Umbilical cord (tissue), 1 donor: ENCODE measurements at regions not wholly inside any gene's neighbourhood (a gene's known extent, or its start where the extent isn't known, plus 50 kb on each side); places are given as distances from the start of the nearest gene placed in this dataset.
"Not testable (repeated sequence)": the region's sequence is repeated elsewhere in the genome, so short reads cannot be mapped to it uniquely, and the experiment has no call there.

ENCODE experiments used
- DNase-seq: peaks from one replicate; pipeline ENCODE4 v3.0.0-alpha.2; 2015; ENCODE audit warnings: low spot score

DNA sequence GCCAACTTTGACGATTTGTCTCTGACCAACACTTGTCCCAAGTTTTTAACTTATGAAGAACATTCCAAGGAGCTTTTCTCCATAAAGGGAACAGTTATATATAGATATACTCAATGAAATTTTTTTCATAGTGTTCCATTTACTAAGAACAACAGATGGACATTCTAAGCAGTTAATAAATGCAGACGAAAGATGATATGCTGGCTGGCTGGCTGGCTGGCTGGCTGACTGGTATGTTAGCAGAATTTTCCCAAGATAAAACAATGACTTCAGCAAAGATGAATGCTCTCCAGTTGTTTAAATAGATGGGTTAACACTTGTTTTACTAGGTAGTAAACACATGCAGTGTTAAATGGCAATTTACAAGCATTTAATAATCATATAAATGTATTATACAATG is 62.2 kb downstream of the SPANXN3 start:
- DNase-seq, result peak; percentile 35

- DNase-seq, result no peak
Measured at GRCh38 chrX:143437439-143437838, 79.8 kb downstream of the SPANXN3 start.

GRCh38 chrX:143435916-143436315 is 81.4 kb downstream of the SPANXN3 start:
- no peak for DNase-seq

- DNase-seq, result peak; percentile 59
Measured at GRCh38 chrX:143429811-143430210, 87.5 kb downstream of the SPANXN3 start.

DNA sequence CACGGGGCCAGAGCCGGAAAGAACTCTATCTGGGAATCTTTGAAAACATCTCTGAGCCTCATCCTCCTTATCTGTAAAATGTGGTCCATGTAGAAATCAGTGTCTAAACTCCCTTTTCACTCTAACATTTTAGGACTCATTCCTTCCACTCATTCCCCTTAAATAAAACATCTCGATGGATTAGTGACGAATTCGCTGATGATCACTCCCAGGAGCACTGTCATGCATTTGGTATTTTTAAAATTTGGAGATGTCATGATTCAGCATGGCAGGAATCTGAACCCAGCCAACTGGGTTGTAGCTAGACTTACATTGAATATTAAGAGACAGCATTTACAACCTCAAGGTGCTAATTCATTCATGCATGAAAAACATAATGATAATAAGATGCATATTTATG is 88.1 kb downstream of the SPANXN3 start:
- DNase-seq, result peak; percentile 65

DNA sequence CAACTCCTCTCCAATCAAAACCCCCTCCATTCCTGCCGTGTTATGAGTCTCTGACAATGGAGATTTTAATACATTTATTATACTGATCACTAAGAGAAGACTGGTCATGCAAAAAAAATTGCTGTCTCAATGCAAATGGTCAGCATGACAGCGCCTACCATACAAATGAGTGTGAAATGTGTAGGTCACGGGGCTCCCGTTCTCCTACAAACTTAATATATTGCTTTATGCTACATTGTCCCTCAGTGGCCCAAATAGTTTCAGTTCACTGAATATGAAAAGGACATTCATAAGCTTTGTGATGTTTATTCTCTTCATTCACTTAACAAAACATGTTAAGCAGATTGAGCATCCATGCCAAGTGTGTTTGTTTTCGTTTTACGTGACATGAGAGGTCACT is 116.1 kb downstream of the SPANXN3 start:
- no peak for DNase-seq

DNA sequence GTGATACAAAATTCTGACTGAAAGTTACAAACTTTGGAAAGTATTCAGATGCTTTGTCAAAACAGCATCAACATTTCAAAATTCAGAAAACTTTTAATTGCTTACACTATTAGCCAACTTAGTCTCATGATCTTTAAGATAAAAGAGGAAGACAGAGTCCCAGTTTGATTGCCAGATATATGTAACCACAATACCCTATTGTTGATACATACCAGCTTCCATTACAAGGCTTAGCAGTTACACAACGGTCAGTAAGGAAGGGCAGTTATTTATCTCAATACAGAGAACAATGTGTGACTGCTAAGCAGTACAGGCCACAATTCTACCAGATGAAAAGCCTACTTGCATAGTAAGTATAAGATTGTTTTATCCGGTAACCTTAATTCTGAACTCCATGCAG is 138.4 kb downstream of the SPANXN3 start:
- DNase-seq, result no peak

- DNase-seq, result no peak
Measured at GRCh38 chrX:143363419-143363818, 153.9 kb downstream of the SPANXN3 start.

DNA sequence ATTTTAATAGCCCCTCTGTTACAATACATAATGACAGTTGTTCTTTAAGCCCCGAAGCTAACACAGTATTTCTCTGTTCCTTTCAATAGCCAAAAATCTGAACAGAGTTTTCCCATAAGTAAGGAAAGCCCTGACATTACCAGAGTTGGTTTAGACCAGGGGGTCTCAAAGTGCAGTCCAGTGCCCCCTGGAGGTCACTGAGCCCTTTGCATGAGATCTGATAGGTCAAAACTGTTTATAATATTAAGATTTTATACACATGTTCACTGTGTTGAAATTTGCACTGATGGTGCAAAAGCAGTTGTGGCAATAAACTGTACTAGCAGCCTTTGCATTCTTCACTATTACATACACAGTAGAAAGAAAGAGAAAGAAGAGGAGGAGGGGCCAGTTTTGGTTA is 177.1 kb downstream of the SPANXN3 start:
- no peak for DNase-seq

DNA sequence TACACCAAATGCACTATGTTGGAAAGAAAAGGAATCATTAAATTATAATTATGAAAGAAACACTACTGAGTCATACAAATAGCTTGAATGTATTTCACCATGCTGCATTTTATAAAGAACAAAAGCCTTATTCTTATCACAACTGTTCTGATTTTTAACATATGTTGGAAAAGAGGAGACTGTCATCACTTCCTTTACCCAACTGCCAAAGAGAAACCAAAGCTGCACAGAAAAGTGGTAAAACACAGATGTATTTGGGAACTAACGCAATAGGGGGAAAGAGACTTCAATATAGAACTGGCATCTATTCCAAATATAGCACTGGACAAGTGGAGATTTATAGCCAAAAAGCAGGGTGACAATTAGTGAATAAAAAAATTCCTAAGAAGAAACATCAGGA is 181.0 kb downstream of the SPANXN3 start:
- DNase-seq, result no peak

GRCh38 chrX:143319526-143319925 is 197.7 kb downstream of the SPANXN3 start:
- no peak for DNase-seq

DNA sequence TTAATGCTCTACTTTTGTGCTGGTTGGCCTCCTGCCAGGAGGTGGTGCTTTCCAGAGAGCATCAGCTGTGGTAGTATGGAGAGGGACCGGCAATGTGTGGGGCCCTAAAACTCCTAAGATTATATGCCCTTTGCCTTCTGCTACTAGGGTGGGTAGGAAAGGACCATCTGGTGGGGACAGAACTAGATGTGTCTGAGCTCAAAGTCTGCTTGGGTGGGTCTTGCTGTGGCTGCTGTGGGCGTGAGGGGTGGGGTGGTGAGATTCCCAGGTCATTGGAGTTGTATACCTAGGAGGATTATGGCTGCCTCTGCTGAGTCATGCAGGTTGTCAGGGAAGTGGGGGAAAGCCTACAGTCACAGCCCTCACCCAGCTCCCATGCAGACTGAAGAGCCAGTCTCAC is 198.4 kb downstream of the SPANXN3 start:
- DNase-seq, result not testable (repeated sequence)

DNA sequence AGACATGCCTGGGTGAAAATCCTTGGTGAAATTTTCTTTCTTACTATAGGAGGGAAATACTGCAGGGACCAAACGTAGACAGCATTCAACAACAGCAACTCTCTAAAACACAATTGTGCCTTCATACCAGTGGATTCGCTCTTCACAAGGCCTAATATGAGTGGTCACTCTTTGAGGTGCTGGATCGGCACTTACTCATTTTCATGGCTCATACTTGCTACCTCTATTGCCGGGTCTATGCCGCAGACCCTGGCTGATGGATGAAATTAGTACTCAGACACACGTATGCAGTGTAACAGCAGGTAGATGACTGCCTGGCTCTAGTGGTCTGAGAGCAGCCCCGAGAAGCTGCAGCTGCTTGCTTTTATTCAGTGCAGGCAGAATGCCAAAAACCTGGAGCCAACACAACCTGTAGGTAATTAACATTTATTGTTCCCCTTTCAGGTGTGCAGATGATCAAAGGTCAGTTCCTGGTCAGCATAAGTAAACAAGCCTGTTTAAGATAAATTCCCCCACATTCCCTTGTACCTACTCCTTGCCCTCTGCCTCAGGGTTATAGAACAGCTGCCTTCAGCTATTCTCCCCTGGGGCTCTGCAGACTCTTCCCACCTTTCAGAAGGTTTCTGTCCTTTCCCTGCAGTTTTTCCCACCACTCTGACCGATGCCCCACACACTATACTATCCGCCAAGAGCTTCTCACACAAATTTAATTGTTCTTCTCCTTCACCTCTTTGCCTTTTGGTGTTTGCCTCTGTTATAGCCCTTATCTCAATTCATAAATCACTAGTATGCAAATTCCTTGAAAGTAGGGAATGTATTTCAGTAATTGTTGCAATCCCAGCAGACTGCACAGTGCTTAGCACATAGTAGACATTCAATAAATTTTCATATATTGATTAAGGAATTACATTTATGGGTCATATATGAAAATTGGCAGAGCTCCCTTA is 210.0 kb downstream of the SPANXN3 start:
- no peak for DNase-seq

DNA sequence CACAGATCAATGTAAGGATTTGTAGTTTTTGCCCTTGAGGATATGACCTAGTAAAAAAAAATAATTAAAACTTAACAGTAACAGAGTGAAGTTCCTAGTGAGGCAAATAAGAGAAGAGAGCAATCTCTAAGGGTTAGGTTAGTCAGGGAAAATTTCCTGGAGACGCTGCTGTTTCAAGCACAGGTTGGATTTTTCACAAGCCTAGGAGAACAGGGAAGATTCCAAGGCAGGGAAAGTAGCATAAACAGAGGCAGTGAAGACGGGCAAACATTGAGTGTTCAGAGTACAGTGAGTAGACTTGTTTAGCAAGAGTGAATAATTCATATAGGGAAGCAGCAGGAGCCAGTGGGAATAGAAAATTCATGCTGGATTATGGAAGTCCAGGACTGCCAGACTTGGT is 212.8 kb downstream of the SPANXN3 start:
- no peak for DNase-seq

DNA sequence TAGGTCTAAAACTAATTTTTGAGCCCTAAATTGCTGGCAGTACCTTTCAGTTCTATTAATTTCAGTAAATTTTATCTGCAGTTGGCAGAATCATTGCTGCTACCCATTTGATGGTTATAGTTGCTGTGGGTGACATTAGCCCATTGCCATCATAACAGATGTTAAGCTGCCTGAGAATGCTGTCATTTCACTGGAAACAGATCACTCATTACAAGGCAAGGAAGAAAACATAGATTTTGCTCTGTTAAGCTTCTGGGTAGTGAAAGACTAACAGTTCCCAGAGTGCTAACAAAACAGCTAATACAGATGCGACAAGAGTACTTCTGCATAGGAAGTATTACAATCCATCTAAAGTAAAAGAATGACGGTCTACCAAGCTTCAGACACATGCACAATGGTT is 213.2 kb downstream of the SPANXN3 start:
- DNase-seq, result no peak

DNA sequence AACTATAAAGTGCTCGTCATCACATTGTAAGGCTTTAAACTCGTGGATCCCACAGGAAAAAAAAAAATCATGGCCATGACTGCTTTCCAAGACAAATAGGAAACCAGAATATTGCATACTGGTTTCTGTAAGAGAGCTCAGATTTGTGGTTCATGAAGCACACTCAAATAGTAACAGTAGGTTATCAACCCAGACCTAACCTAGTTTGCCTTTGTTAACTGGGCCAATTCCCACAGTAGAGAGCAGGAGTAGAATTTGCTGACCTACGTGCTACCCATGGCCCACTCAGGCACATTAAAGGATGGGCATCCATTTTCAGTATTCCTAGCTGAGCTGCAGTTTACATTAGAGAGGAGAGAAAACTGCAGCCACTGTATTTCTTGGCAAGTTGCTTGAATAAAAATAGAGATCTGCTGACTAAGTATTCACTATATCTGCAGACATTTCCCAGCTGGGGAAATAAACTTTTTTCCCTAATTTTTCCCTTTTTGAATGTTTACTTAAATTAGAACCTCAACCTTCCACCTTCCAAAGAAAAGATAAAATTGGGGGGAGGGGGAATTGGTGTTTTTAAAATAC is 218.5 kb downstream of the SPANXN3 start:
- DNase-seq, result peak; percentile 48

DNA sequence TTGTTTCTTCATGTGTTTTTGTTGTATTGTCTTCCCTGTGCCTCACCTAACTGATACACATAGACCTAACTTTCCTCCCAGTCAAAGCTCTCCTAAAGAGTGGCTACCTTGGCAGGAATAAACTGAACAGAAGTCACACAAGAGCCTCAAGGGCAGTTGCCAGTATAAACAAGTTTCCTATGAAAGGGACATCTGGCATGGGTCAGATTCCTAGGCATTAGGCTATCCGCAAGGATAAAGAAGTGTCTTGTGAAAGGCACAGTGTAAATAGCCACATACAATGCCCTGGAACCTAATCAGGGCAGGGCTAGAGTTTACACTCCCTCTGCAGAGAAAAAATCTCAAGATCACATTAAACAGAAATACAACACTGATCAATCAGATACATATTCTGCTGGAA is 220.8 kb downstream of the SPANXN3 start:
- DNase-seq, result no peak

GRCh38 chrX:143287236-143287635 is 230.0 kb downstream of the SPANXN3 start:
- no peak for DNase-seq

- no peak for DNase-seq
Measured at GRCh38 chrX:143270317-143270716, 244.6 kb downstream of the SPANXN4 start.

- DNase-seq, result not testable (repeated sequence)
Measured at GRCh38 chrX:143244593-143244992, 218.9 kb downstream of the SPANXN4 start.

DNA sequence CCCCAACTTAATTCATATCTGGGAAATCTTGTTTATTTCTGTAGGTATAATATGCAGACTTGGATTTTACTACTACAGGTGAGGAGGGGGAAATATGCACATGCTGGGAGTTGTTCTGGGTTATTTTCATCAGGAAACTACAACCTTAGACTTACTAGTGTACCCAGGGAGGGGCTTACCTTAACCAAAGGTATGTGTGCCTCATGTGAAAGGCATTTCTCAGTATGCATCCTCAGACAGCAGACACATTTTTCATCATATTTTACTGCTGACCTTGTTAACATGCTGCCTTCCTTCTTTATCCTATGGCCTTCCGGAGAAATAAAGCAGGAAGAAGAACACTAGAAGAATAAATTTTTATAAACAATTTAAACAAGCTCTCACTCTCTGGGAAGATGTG is 214.9 kb downstream of the SPANXN4 start:
- no peak for DNase-seq

DNA sequence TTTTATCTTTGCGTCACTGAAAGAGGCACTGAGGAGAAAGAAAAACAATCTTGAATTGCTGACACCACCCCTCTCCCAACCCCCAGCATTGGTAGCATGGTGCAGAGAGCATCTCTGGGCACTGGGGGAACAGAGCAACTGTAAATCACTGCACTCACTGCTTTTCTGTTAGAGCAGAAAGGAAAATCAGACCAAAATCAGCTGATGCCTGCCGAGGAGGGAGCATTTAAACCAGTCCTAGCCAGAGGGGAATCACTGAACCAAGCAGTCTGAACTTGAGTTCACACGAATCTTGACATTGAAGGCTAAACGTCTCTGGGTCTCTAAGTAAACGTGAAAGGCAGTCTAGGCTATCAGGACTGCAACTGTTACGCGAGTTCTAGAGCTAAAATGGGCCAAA is 205.8 kb downstream of the SPANXN4 start:
- no peak for DNase-seq

- DNase-seq, result not testable (repeated sequence)
Measured at GRCh38 chrX:143228600-143228999, 202.9 kb downstream of the SPANXN4 start.
